Inferior parietal cortex (tissue), 1 donor: ENCODE measurements at regions not wholly inside any gene's neighbourhood (a gene's known extent, or its start where the extent isn't known, plus 50 kb on each side); places are given as distances from the start of the nearest gene placed in this dataset.

Experiments used
- DNase-seq: peaks from one replicate; pipeline ENCODE4 v3.0.0-alpha.2; 2016; ENCODE audit errors: extremely low spot score

GRCh38 chr1:219476716-219477115 lies 136.2 kb downstream of the ZC3H11B start:
- DNase-seq = no peak

- no peak for DNase-seq
Measured at GRCh38 chr1:219476116-219476515, 136.8 kb downstream of the ZC3H11B start.

GRCh38 chr1:219472596-219472995 lies 140.3 kb downstream of the ZC3H11B start:
- no peak for DNase-seq

- DNase-seq = no peak
Measured at GRCh38 chr1:219467524-219467923, 145.4 kb downstream of the ZC3H11B start.

GRCh38 chr1:219466766-219467165 lies 146.1 kb downstream of the ZC3H11B start:
- no peak for DNase-seq

GRCh38 chr1:219465212-219466093 lies 147.5 kb downstream of the ZC3H11B start:
- DNase-seq = no peak

GRCh38 chr1:219463636-219464035 lies 149.3 kb downstream of the ZC3H11B start:
- peak; percentile 18 for DNase-seq

GRCh38 chr1:219461981-219462400 lies 150.9 kb downstream of the ZC3H11B start:
- DNase-seq = no peak

- no peak for DNase-seq
Measured at GRCh38 chr1:219460896-219461815, 151.7 kb downstream of the ZC3H11B start.

- no peak for DNase-seq
Measured at GRCh38 chr1:219460081-219460895, 152.6 kb downstream of the ZC3H11B start.

- no peak for DNase-seq
Measured at GRCh38 chr1:219459351-219460080, 153.4 kb downstream of the ZC3H11B start.

- no peak for DNase-seq
Measured at GRCh38 chr1:219446288-219446687, 166.6 kb downstream of the ZC3H11B start.

- no peak for DNase-seq
Measured at GRCh38 chr1:219445864-219446263, 167.0 kb downstream of the ZC3H11B start.

GRCh38 chr1:219444474-219444873 lies 168.4 kb downstream of the ZC3H11B start:
- no peak for DNase-seq

GRCh38 chr1:219443763-219444162 lies 169.1 kb downstream of the ZC3H11B start:
- no peak for DNase-seq

- DNase-seq = no peak
Measured at GRCh38 chr1:219442611-219443061, 170.3 kb downstream of the ZC3H11B start.

GRCh38 chr1:219441884-219442283 lies 171.0 kb downstream of the ZC3H11B start:
- DNase-seq = no peak

GRCh38 chr1:219439376-219439775 lies 173.5 kb downstream of the ZC3H11B start:
- no peak for DNase-seq

GRCh38 chr1:219438386-219438785 lies 174.5 kb downstream of the ZC3H11B start:
- no peak for DNase-seq

- no peak for DNase-seq
Measured at GRCh38 chr1:219434923-219435297, 178.0 kb downstream of the ZC3H11B start.
